ENCODE measurements at regions not wholly inside any gene's neighbourhood (a gene's known extent, or its start where the extent isn't known, plus 50 kb on each side); places are given as distances from the start of the nearest gene placed in this dataset.

DNA sequence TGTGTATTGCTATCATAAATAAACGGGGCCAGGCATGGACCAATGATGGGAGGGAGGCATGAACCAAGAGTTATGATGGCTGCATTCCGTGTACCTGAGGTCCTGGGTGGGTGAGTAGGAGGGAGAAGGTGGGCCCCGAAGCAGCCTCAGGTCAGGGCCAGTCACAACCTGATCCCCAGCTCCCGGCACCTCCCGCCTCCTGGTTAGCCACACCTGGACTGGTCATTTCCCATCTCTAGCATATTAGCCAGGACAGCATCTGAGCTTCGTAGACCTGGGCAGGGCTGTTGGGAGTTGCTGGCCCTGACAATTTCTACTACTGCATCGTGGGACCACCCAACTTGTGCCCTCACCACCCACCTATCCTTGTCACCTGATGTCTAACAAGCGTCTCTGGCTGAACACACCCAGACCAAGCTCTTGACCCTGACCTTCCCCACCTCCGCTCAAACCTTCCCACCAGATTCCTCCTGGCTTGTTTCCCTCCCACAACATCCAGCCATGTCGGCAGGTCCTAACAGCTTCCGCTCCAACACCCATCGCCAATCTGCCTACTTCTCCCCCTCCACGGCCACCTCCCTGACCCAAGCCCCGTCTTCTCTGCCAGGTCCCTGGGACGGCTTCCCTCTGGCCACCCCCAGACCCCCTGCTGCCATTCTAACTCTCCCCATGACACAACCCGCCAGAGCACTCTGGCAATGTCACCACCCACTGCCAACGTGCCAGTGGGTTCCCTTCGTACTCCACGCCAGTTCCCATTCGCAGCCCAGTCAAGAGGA lies 133.8 kb upstream of the IQSEC1 start:
- no peaks in the 10 kb centered on the region for H3K36me3 ChIP-seq (ENCODE audit: control insufficient read depth, insufficient read depth, low read length)
- H2AK5ac ChIP-seq (ENCODE audit: low read depth, low read length), result no peak overlapping the region
- no peaks in the 10 kb centered on the region for H3K9me1 ChIP-seq (ENCODE audit: insufficient read depth, low read length)
- CTCF ChIA-PET, result no interaction called here
- 73% methylated on average over 10 of the region's 20 CpGs; no CpG with 5 or more reads in 1 of the 2 experiments for WGBS, 2 experiments (ENCODE audit: extremely low coverage in 2 of 2, insufficient read length in 1 of 2)
- no peaks in the 10 kb centered on the region for H3K9me3 ChIP-seq (ENCODE audit: control insufficient read depth, insufficient read depth, low read length)
- H3K9ac ChIP-seq (ENCODE audit: low read depth, low read length), result no peak overlapping the region
- no peak overlapping the region for H4K5ac ChIP-seq (ENCODE audit: low read depth, low read length)
- no peak overlapping the region for H3K23ac ChIP-seq (ENCODE audit: low read depth, low read length)
- in situ Hi-C loops (cut with MboI; ENCODE audit: low sequenced_read_pairs), result no loop called here
- no peaks in the 10 kb centered on the region for H4K20me1 ChIP-seq (ENCODE audit: insufficient read depth, low read length)
- no peak overlapping the region for H2BK20ac ChIP-seq (ENCODE audit: low read depth, low read length)
- H3K14ac ChIP-seq (replicated peaks; ENCODE audit: low read depth, low read length), result no peak overlapping the region
- H3K4me1 ChIP-seq (ENCODE audit: control insufficient read depth, insufficient read depth, low read length), result no peaks in the 10 kb centered on the region
- intact Hi-C loops (cut with micrococcal nuclease), result no loop called here
- H3K27ac ChIP-seq (ENCODE audit: insufficient read depth, low read length), result no peak overlapping the region
- TF ChIP-seq SMC3 (IDR thresholded peaks at IDR 0.05; ENCODE audit: low read depth, low read length) (no peak), BHLHE40 (IDR thresholded peaks at IDR 0.05; ENCODE audit: low read depth, low read length) (no peak), CHD1 (IDR thresholded peaks at IDR 0.05; ENCODE audit: low read depth, low read length) (no peak), MAZ (IDR thresholded peaks at IDR 0.05; ENCODE audit: borderline replicate concordance, low read depth, low read length) (no peak), POLR2A (IDR thresholded peaks at IDR 0.05; ENCODE audit: low read depth, low read length) (no peak), RCOR1 (IDR thresholded peaks at IDR 0.05; ENCODE audit: insufficient replicate concordance, low read length) (no peak), RAD21 (IDR thresholded peaks at IDR 0.05; ENCODE audit: low read length) (no peak), MXI1 (IDR thresholded peaks at IDR 0.05; ENCODE audit: borderline replicate concordance, low read depth, low read length) (no peak), CEBPB (IDR thresholded peaks at IDR 0.05; ENCODE audit: low read depth, low read length) (no peak), NFE2L2 (IDR thresholded peaks at IDR 0.05; ENCODE audit: low read depth, low read length) (no peak), RFX5 (IDR thresholded peaks at IDR 0.05; ENCODE audit: low read depth, low read length) (no peak), FOS (IDR thresholded peaks at IDR 0.05; ENCODE audit: low read depth, low read length) (no peak), MAFK (IDR thresholded peaks at IDR 0.05; ENCODE audit: low read depth, low read length) (no peak)
- TF ChIP-seq, protein P1, sequence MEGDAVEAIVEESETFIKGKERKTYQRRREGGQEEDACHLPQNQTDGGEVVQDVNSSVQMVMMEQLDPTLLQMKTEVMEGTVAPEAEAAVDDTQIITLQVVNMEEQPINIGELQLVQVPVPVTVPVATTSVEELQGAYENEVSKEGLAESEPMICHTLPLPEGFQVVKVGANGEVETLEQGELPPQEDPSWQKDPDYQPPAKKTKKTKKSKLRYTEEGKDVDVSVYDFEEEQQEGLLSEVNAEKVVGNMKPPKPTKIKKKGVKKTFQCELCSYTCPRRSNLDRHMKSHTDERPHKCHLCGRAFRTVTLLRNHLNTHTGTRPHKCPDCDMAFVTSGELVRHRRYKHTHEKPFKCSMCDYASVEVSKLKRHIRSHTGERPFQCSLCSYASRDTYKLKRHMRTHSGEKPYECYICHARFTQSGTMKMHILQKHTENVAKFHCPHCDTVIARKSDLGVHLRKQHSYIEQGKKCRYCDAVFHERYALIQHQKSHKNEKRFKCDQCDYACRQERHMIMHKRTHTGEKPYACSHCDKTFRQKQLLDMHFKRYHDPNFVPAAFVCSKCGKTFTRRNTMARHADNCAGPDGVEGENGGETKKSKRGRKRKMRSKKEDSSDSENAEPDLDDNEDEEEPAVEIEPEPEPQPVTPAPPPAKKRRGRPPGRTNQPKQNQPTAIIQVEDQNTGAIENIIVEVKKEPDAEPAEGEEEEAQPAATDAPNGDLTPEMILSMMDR (conservative IDR thresholded peaks at IDR 0.05; ENCODE audit: low read depth, low read length), result no peak
- TF ChIP-seq, protein P2, sequence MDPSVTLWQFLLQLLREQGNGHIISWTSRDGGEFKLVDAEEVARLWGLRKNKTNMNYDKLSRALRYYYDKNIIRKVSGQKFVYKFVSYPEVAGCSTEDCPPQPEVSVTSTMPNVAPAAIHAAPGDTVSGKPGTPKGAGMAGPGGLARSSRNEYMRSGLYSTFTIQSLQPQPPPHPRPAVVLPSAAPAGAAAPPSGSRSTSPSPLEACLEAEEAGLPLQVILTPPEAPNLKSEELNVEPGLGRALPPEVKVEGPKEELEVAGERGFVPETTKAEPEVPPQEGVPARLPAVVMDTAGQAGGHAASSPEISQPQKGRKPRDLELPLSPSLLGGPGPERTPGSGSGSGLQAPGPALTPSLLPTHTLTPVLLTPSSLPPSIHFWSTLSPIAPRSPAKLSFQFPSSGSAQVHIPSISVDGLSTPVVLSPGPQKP (IDR thresholded peaks at IDR 0.05; ENCODE audit: borderline replicate concordance, low read depth, low read length), result no peak
- TF ChIP-seq, protein P3, sequence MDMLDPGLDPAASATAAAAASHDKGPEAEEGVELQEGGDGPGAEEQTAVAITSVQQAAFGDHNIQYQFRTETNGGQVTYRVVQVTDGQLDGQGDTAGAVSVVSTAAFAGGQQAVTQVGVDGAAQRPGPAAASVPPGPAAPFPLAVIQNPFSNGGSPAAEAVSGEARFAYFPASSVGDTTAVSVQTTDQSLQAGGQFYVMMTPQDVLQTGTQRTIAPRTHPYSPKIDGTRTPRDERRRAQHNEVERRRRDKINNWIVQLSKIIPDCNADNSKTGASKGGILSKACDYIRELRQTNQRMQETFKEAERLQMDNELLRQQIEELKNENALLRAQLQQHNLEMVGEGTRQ (IDR thresholded peaks at IDR 0.05; ENCODE audit: low read depth, low read length), result no peak
- no peak overlapping the region for H2AK9ac ChIP-seq (replicated peaks; ENCODE audit: low read depth, low read length, poor library complexity)
- no peak overlapping the region for H3K56ac ChIP-seq (ENCODE audit: extremely low read depth, insufficient read depth, low read length)
- DNase-seq (no peak), ATAC-seq (ENCODE audit: low read depth) (no peak)
- H3K27me3 ChIP-seq (ENCODE audit: control insufficient read depth, insufficient read depth, low read length), result peaks cover 17% of the 10 kb centered on the region
- H3K4me3 ChIP-seq (ENCODE audit: insufficient read depth, low read depth, low read length), result no peak overlapping the region
- no peak overlapping the region for H3K4me2 ChIP-seq (ENCODE audit: low read depth, low read length)
- no peak overlapping the region for H4K91ac ChIP-seq (ENCODE audit: insufficient read depth, low read depth, low read length)
- no peaks in the 10 kb centered on the region for H3K79me1 ChIP-seq (ENCODE audit: low read depth in 1 of 2, low read length in 2 of 2)
- no peak overlapping the region for H2BK15ac ChIP-seq (ENCODE audit: low read depth, low read length)
- H3K4ac ChIP-seq (ENCODE audit: low read depth, low read length), result no peak overlapping the region
- no peak overlapping the region for H2BK5ac ChIP-seq (ENCODE audit: low read depth, low read length, poor library complexity, severe bottlenecking)
- POLR2A ChIA-PET (ENCODE audit: unreplicated experiment), result no interaction called here
- dilution Hi-C loops (cut with HindIII; ENCODE audit: low sequenced_read_pairs, unreplicated experiment), result no loop called here
- BruUV-seq (replicated peaks), result no TSS peak
- H2AFZ ChIP-seq (replicated peaks; ENCODE audit: low read length, poor library complexity), result peak overlapping the region; percentile 51
- H3K18ac ChIP-seq (ENCODE audit: low read depth, low read length), result no peak overlapping the region
- H4K8ac ChIP-seq (ENCODE audit: low read depth in 2 of 2, low read length in 2 of 2), result no peak overlapping the region
- no peak overlapping the region for H2BK120ac ChIP-seq (ENCODE audit: low read depth, low read length)
